OCI-LY7 (cell line): ENCODE measurements at regions not wholly inside any gene's neighbourhood (a gene's known extent, or its start where the extent isn't known, plus 50 kb on each side); places are given as distances from the start of the nearest gene placed in this dataset.

Experiments
- BruUV-seq: library from RNA; stranded (reverse); fragments of 400-500 nt; replicated peaks from 2 replicates; lab custom pipeline; 2021; lab: Mats Ljungman, UMichigan
- CTCF ChIA-PET: fragments of 300-600 bp; sonication (Branson Sonifier 250); formaldehyde crosslinking; loops from one replicate; lab custom pipeline; 2022; ENCODE audit warnings: antibody characterized with exemption; ENCODE audit not compliant: unreplicated experiment; lab: Charles Lee
- POLR2A ChIA-PET: fragments of 300-600 bp; sonication (Branson Sonifier 250); formaldehyde crosslinking; loops from one replicate; lab custom pipeline; 2022; ENCODE audit warnings: antibody characterized with exemption; lab: Charles Lee
- DNase-seq: peaks from one replicate; pipeline ENCODE4 v3.0.0-alpha.2; 2015; ENCODE audit warnings: low spot score
- H2AFZ ChIP-seq: fragments of 200-600 bp; sonication (generic), shearing (Covaris generic); 2 replicates; pipeline ENCODE4 v1.6.1; 2014; ENCODE audit warnings: mild to moderate bottlenecking, antibody characterized with exemption, low read length, moderate library complexity
- H3K27ac ChIP-seq: fragments of 200-600 bp; sonication (generic); 2 replicates; pipeline ENCODE4 v1.5.1; 2014; ENCODE audit warnings: mixed run types, low read depth, mild to moderate bottlenecking, moderate library complexity, low read length, inconsistent platforms; ENCODE audit not compliant: poor library complexity, severe bottlenecking
- H3K36me3 ChIP-seq: fragments of 200-600 bp; sonication (generic); 2 replicates; pipeline ENCODE4 v1.6.1; 2014; ENCODE audit warnings: mild to moderate bottlenecking, antibody characterized with exemption, low read length, moderate library complexity, mixed read lengths; ENCODE audit not compliant: insufficient read depth
- H3K4me1 ChIP-seq: fragments of 200-600 bp; sonication (generic); 2 replicates; pipeline ENCODE4 v1.5.1; 2014; ENCODE audit warnings: mild to moderate bottlenecking, low read length; ENCODE audit not compliant: insufficient read depth, poor library complexity, severe bottlenecking
- H3K4me2 ChIP-seq: fragments of 200-600 bp; sonication (generic); 2 replicates; pipeline ENCODE4 v1.6.1; 2014; ENCODE audit warnings: mild to moderate bottlenecking, low read length
- H3K4me3 ChIP-seq: fragments of 200-600 bp; sonication (generic); 2 replicates; pipeline ENCODE4 v1.5.1; 2014; ENCODE audit warnings: mild to moderate bottlenecking, low read depth, low read length; ENCODE audit not compliant: poor library complexity, severe bottlenecking
- H3K79me2 ChIP-seq: fragments of 200-600 bp; sonication (generic); 2 replicates; pipeline ENCODE4 v1.6.1; 2016; ENCODE audit warnings: low read depth, mild to moderate bottlenecking, low read length, moderate library complexity, mixed read lengths; ENCODE audit not compliant: insufficient read depth
- H3K9me2 ChIP-seq: fragments of 200-600 bp; sonication (generic); 2 replicates; pipeline ENCODE4 v1.6.1; 2016; ENCODE audit warnings: mild to moderate bottlenecking, low read length, mixed read lengths; ENCODE audit not compliant: insufficient read depth
- H3K9me3 ChIP-seq: fragments of 200-600 bp; sonication (generic); 2 replicates; pipeline ENCODE4 v1.6.1; 2014; ENCODE audit warnings: mild to moderate bottlenecking, mixed run types, low read length, mixed read lengths
- H4K20me1 ChIP-seq: fragments of 200-600 bp; sonication (generic); 2 replicates; pipeline ENCODE4 v1.6.1; 2014; ENCODE audit warnings: mild to moderate bottlenecking, antibody characterized with exemption, low read length, moderate library complexity, mixed read lengths; ENCODE audit not compliant: insufficient read depth
- EZH2phosphoT487 ChIP-seq: fragments of 200-600 bp; sonication (generic); IDR thresholded peaks from 2 replicates; pipeline ENCODE4 v1.6.1; 2018; ENCODE audit warnings: low read depth, borderline replicate concordance, mild to moderate bottlenecking, mixed run types, antibody characterized with exemption, low read length, moderate library complexity, mixed read lengths
- intact Hi-C: fragments of 100-400 bp; cut with micrococcal nuclease; formaldehyde crosslinking; loops from one replicate; pipeline ENCODE4 v1.10.0; 2022; ENCODE audit not compliant: unreplicated experiment
- TF ChIP-seq, protein P1 (sequence below): fragments of 200-600 bp; sonication (generic); conservative IDR thresholded peaks from 2 replicates; pipeline ENCODE4 v1.5.1; 2014; ENCODE audit warnings: mild to moderate bottlenecking, antibody characterized with exemption, low read length, moderate library complexity, mixed read lengths

DNA sequence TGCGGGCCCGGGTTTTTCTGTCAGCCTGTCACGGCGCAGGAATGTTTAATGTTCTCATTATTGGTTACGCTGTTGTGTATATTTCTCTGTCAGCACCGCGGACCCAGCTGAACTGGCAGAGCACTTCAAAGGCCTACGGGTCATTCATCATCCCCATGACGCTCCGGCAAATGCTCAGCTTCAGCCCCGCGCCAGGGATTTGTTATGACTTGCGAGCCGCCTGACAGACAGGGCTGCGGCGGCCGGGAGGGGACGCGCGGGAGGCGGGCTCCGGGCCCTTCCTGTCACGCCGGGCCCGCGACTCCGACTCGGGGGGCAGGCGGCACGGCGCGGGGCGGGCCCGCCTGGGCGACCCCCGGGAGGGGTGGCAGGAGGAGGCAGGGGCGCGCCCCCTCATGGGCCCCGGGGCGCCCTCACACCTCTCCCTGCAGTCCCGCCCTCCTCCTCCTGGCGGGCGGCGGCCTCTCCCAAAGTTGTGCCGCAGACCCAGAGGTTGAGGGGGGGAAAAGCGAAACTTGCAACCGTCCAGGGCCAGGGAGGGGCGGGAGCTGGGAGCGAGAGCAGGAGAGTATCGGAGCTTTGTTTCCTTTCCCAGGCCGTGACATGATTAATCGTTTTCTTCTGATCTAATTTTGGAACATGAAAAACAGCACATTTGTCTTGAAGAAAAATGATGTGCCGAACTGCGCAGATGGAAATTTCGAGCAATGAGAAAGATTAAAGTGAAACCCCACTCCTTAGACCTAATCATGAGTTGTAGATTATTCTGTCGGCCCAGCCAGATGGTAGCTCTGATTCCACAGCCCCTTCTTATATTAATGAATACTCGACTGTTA, 59.3 kb upstream of the COMTD1 start:
- ChIA-PET CTCF (no interaction called here), POLR2A (no interaction called here)
- no peaks in the 10 kb centered on the region for H3K36me3 ChIP-seq
- BruUV-seq = no TSS peak
- no peak for TF ChIP-seq EZH2phosphoT487
- TF ChIP-seq, protein P1, sequence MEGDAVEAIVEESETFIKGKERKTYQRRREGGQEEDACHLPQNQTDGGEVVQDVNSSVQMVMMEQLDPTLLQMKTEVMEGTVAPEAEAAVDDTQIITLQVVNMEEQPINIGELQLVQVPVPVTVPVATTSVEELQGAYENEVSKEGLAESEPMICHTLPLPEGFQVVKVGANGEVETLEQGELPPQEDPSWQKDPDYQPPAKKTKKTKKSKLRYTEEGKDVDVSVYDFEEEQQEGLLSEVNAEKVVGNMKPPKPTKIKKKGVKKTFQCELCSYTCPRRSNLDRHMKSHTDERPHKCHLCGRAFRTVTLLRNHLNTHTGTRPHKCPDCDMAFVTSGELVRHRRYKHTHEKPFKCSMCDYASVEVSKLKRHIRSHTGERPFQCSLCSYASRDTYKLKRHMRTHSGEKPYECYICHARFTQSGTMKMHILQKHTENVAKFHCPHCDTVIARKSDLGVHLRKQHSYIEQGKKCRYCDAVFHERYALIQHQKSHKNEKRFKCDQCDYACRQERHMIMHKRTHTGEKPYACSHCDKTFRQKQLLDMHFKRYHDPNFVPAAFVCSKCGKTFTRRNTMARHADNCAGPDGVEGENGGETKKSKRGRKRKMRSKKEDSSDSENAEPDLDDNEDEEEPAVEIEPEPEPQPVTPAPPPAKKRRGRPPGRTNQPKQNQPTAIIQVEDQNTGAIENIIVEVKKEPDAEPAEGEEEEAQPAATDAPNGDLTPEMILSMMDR = no peak
- H3K9me2 ChIP-seq = no peaks in the 10 kb centered on the region
- H3K4me2 ChIP-seq = peak overlapping the region; percentile 12; the same call in 1 of the 2 replicates
- no peaks in the 10 kb centered on the region for H3K4me1 ChIP-seq
- intact Hi-C loops = no loop called here
- H4K20me1 ChIP-seq = no peaks in the 10 kb centered on the region
- no peak overlapping the region for H3K27ac ChIP-seq
- no peak for DNase-seq
- H3K9me3 ChIP-seq = no peaks in the 10 kb centered on the region
- H2AFZ ChIP-seq = no peak overlapping the region
- H3K79me2 ChIP-seq = no peaks in the 10 kb centered on the region
- no peak overlapping the region for H3K4me3 ChIP-seq

DNA sequence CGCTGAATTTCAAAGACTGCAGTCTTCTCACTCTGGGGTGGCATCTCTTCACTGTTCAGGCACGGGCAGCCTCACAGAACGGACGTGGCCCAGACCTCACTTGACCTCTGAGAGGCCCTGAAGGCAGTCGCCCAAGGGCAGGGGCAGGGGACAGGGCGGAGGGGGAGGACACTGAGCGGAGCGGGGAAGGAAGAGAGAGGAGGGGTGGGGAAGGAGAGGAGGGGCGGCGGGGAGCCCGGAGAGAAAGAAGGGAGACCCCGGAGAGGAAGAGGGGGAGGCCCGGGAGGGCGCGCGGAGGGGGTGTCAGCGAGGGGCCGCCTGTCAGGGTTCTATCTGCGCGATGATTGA, 58.7 kb upstream of the COMTD1 start:
- Histone ChIP-seq H2AFZ (no peak overlapping the region), H3K9me2 (no peaks in the 10 kb centered on the region), H3K9me3 (no peaks in the 10 kb centered on the region), H3K4me1 (no peaks in the 10 kb centered on the region), H3K27ac (no peak overlapping the region), H3K79me2 (no peaks in the 10 kb centered on the region), H4K20me1 (no peaks in the 10 kb centered on the region), H3K36me3 (no peaks in the 10 kb centered on the region), H3K4me2 (peak overlapping the region; percentile 12; the same call in 1 of the 2 replicates), H3K4me3 (no peak overlapping the region)
- intact Hi-C loops = no loop called here
- ChIA-PET POLR2A (no interaction called here), CTCF (no interaction called here)
- no peak for DNase-seq
- BruUV-seq = no TSS peak
- TF ChIP-seq, protein P1 = no peak
- no peak for TF ChIP-seq EZH2phosphoT487

DNA sequence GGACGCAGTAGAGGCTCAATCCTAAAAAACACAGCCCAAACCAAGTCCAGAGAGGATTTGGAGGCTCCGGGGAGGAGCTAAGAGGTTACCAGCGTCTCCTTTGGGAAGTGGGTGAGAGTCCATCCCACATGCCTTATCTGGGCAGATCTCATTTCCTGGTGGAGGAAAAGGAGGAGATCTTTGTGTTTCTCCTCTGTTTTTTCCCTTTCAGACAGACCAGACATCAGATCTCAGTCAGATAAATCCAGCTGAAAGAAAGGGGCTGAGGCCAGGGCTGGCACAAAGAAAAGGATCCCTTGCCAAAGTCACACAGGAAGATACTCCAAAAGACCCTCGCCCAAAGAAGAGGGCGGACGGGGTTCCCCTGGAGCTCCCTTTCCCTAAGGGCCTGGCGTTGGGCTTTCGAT, 58.3 kb upstream of the COMTD1 start:
- ChIA-PET CTCF (no interaction called here), POLR2A (no interaction called here)
- H2AFZ ChIP-seq = no peak overlapping the region
- no peaks in the 10 kb centered on the region for H3K9me3 ChIP-seq
- H3K9me2 ChIP-seq = no peaks in the 10 kb centered on the region
- TF ChIP-seq, protein P1 = no peak
- TF ChIP-seq EZH2phosphoT487 = no peak
- no peak for DNase-seq
- no peak overlapping the region for H3K4me2 ChIP-seq
- H3K4me3 ChIP-seq = no peak overlapping the region
- intact Hi-C loops = no loop called here
- no peaks in the 10 kb centered on the region for H3K36me3 ChIP-seq
- no peaks in the 10 kb centered on the region for H3K79me2 ChIP-seq
- H3K4me1 ChIP-seq = no peaks in the 10 kb centered on the region
- no peak overlapping the region for H3K27ac ChIP-seq
- no TSS peak for BruUV-seq
- H4K20me1 ChIP-seq = no peaks in the 10 kb centered on the region
